SK-N-SH (cell line): ENCODE measurements at regions not wholly inside any gene's neighbourhood (a gene's known extent, or its start where the extent isn't known, plus 50 kb on each side); places are given as distances from the start of the nearest gene placed in this dataset.

Source experiments
- CHD2 ChIP-seq: fragments of 150-350 bp; IDR thresholded peaks from 2 replicates; pipeline ENCODE4 v1.6.1; 2018; ENCODE audit warnings: low read length; ENCODE audit not compliant: partially characterized antibody
- CTCF ChIP-seq: fragments of 200-600 bp; sonication (generic); IDR thresholded peaks from 2 replicates; pipeline ENCODE4 v1.6.1; 2017; ENCODE audit warnings: antibody characterized with exemption, mild to moderate bottlenecking, moderate library complexity
- EP300 ChIP-seq, 2 experiments: IDR thresholded peaks; 2 replicates each; pipeline versions ENCODE4 v1.4.0 to v1.6.1; 2012; ENCODE audit warnings: borderline replicate concordance in 1 of 2, low read depth in 1 of 2, low read length in 1 of 2
- FOSL2 ChIP-seq: IDR thresholded peaks from 2 replicates; pipeline ENCODE4 v1.4.0; 2012; ENCODE audit warnings: low read depth, mild to moderate bottlenecking, moderate library complexity, borderline replicate concordance
- FOXM1 ChIP-seq: IDR thresholded peaks from 2 replicates; pipeline ENCODE4 v1.4.0; 2012; ENCODE audit warnings: low read depth, mild to moderate bottlenecking
- MAX ChIP-seq: IDR thresholded peaks from 2 replicates; pipeline ENCODE4 v1.4.0; 2012; ENCODE audit warnings: low read depth
- NFIC ChIP-seq: IDR thresholded peaks from 2 replicates; pipeline ENCODE4 v1.4.0; 2012; ENCODE audit warnings: borderline replicate concordance
- POLR2AphosphoS5 ChIP-seq: IDR thresholded peaks from 2 replicates; pipeline ENCODE4 v1.6.1; 2012; ENCODE audit warnings: low read depth, low read length
- RFX5 ChIP-seq: IDR thresholded peaks from 2 replicates; pipeline ENCODE4 v1.6.1; 2012; ENCODE audit warnings: mild to moderate bottlenecking, improper control_type of control experiment, low read length
- SIN3A ChIP-seq: IDR thresholded peaks from 2 replicates; pipeline ENCODE4 v1.6.1; 2012; ENCODE audit warnings: low read depth, mild to moderate bottlenecking, low read length, moderate library complexity, borderline replicate concordance
- TAF1 ChIP-seq: IDR thresholded peaks from 2 replicates; pipeline ENCODE4 v1.6.1; 2012; ENCODE audit warnings: low read depth, mild to moderate bottlenecking, low read length, moderate library complexity, borderline replicate concordance
- TCF12 ChIP-seq: IDR thresholded peaks from 2 replicates; pipeline ENCODE4 v1.4.0; 2012
- USF2 ChIP-seq: fragments of 150-350 bp; IDR thresholded peaks from 2 replicates; pipeline ENCODE4 v1.6.1; 2017; ENCODE audit warnings: antibody characterized with exemption, low read length, low read depth, borderline replicate concordance
- ZBTB33 ChIP-seq: IDR thresholded peaks from 2 replicates; pipeline ENCODE4 v1.4.0; 2012; ENCODE audit warnings: low read depth, borderline replicate concordance

- no peak for TF ChIP-seq CTCF
- no peak for TF ChIP-seq FOSL2
- TF ChIP-seq MAX, result no peak
- TF ChIP-seq FOXM1, result no peak
- TF ChIP-seq TAF1, result no peak
- TF ChIP-seq CHD2, result no peak
- TF ChIP-seq SIN3A, result no peak
- TF ChIP-seq USF2, result no peak
- no peak for TF ChIP-seq POLR2AphosphoS5
- no peak for TF ChIP-seq TCF12
- TF ChIP-seq EP300 (IDR thresholded peaks at IDR 0.05; ENCODE audit: borderline replicate concordance in 1 of 2, low read depth in 1 of 2, low read length in 1 of 2), result no peak
- no peak for TF ChIP-seq ZBTB33
- TF ChIP-seq NFIC, result no peak
- TF ChIP-seq RFX5, result no peak
These were observed 117.9 kb upstream of the PRSS3 start for GRCh38 chr9:33677506-33677809.
